Neural progenitor cell (in vitro differentiated cells): ENCODE measurements at regions not wholly inside any gene's neighbourhood (a gene's known extent, or its start where the extent isn't known, plus 50 kb on each side); places are given as distances from the start of the nearest gene placed in this dataset.

Experiments used
- CTCF ChIP-seq: fragments of 200-600 bp; sonication (generic); IDR thresholded peaks from 2 replicates; pipeline ENCODE4 v1.5.1; 2017; ENCODE audit warnings: antibody characterized with exemption, mild to moderate bottlenecking
- EZH2phosphoT487 ChIP-seq: fragments of 200-600 bp; sonication (generic); IDR thresholded peaks from 2 replicates; pipeline ENCODE4 v1.6.1; 2017; ENCODE audit warnings: antibody characterized with exemption

DNA sequence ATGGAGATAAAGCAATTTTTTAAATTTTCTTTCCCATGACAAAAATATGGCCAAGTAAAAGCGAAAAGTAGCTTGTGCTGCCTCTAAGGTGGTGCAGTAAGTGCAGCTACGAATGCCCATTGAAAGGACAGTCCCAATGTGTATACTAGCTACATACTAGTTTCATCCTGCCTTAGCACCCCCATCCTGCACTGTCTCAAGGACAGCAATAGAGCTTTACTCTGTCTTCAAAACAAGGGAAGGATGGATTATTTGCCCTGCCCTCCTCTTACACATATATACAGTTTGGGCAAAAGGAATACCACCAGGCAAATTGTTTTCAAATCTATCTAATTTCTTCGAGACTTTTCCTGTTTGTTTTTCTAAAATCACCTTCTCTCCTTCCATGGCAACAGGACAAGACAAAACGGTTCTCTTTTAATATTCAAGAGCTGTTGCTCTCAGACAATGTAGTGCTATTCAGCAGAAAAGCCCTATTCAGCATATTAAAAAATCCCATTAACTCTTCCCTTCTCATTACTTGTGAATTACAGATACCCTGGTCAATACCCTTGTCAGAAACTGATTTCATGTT, 75.1 kb upstream of the SLC7A11 start:
- no peak for TF ChIP-seq CTCF
- TF ChIP-seq EZH2phosphoT487: no peak
